ENCODE measurements at regions not wholly inside any gene's neighbourhood (a gene's known extent, or its start where the extent isn't known, plus 50 kb on each side); places are given as distances from the start of the nearest gene placed in this dataset.

DNA sequence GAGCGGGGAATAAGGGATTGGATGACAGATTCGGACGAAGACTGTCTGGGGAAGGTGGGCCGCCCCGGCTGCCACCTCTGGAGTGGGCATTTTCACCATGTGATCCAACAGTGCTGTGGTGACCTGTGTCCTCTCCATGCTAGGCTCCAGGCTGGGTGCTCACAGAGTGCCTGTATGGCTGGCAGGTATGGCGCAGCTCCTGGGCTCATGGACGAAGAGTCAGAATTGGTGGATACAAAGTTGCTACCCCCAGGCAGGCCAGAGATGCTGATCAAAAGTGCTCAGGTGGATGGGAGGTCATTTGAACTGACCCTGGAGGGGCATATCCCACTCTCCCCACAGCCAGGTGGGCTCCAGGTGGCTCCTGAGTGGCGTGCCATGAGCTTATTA is 111.3 kb upstream of the UQCRFS1 start:
- TF ChIP-seq, protein P1, sequence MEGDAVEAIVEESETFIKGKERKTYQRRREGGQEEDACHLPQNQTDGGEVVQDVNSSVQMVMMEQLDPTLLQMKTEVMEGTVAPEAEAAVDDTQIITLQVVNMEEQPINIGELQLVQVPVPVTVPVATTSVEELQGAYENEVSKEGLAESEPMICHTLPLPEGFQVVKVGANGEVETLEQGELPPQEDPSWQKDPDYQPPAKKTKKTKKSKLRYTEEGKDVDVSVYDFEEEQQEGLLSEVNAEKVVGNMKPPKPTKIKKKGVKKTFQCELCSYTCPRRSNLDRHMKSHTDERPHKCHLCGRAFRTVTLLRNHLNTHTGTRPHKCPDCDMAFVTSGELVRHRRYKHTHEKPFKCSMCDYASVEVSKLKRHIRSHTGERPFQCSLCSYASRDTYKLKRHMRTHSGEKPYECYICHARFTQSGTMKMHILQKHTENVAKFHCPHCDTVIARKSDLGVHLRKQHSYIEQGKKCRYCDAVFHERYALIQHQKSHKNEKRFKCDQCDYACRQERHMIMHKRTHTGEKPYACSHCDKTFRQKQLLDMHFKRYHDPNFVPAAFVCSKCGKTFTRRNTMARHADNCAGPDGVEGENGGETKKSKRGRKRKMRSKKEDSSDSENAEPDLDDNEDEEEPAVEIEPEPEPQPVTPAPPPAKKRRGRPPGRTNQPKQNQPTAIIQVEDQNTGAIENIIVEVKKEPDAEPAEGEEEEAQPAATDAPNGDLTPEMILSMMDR (IDR thresholded peaks at IDR 0.05): no peak
- TF ChIP-seq POLR2A (IDR thresholded peaks at IDR 0.05): no peak
